Small intestine (tissue), 7 donors: ENCODE measurements at regions not wholly inside any gene's neighbourhood (a gene's known extent, or its start where the extent isn't known, plus 50 kb on each side); places are given as distances from the start of the nearest gene placed in this dataset.

ENCODE experiments used
- DNase-seq, 2 donors: peaks; one replicate each; pipeline versions ENCODE4 v3.0.0 to v3.0.0-alpha.2; 2013
- FAIRE-seq: peaks from 2 replicates; lab custom pipeline; 2012; peaks lifted over from hg19 to GRCh38; lab: Jason Lieb, UNC
- H3K27ac ChIP-seq, 3 donors: one replicate each; pipeline ENCODE4 v1.5.1; 2013; ENCODE audit warnings: low read length in 2 of 3, mild to moderate bottlenecking in 2 of 3, control low read depth in 1 of 3, inconsistent platforms in 1 of 3, low read depth in 1 of 3, moderate library complexity in 1 of 3
- H3K27me3 ChIP-seq, 3 donors: one replicate each; pipeline ENCODE4 v1.6.1; 2013; ENCODE audit warnings: low read length in 3 of 3, inconsistent platforms in 1 of 3; ENCODE audit not compliant: control insufficient read depth in 3 of 3, insufficient read depth in 3 of 3
- H3K36me3 ChIP-seq, 3 donors: one replicate each; pipeline ENCODE4 v1.6.1; 2013; ENCODE audit warnings: low read length in 3 of 3, inconsistent platforms in 1 of 3, low read depth in 1 of 3, mild to moderate bottlenecking in 1 of 3, moderate library complexity in 1 of 3; ENCODE audit not compliant: control insufficient read depth in 3 of 3, insufficient read depth in 2 of 3
- H3K4me1 ChIP-seq, 3 donors: one replicate each; pipeline ENCODE4 v1.6.1; 2013; ENCODE audit warnings: low read length in 2 of 3, inconsistent platforms in 1 of 3, low read depth in 1 of 3, mild to moderate bottlenecking in 1 of 3, moderate library complexity in 1 of 3; ENCODE audit not compliant: control insufficient read depth in 3 of 3, insufficient read depth in 2 of 3
- H3K4me3 ChIP-seq, 3 donors: one replicate each; pipeline ENCODE4 v1.5.1; 2013; ENCODE audit warnings: low read length in 3 of 3, control low read depth in 1 of 3, inconsistent platforms in 1 of 3, low read depth in 1 of 3, mild to moderate bottlenecking in 1 of 3, moderate library complexity in 1 of 3
- H3K9me3 ChIP-seq, 2 donors: one replicate each; pipeline ENCODE4 v1.6.1; 2013; ENCODE audit warnings: low read depth in 1 of 2, low read length in 1 of 2; ENCODE audit not compliant: control insufficient read depth in 2 of 2, insufficient read depth in 1 of 2
- WGBS, 3 donors: extraction: QIAGEN DNeasy Blood & Tissue Kit; methylation state at CpG; one replicate each; pipeline ENCODE4 v1.1.7; 2013; 5-methylcytosine and 5-hydroxymethylcytosine counted together
- donor health status: healthy with polysubstance abuse.
- donor health status: control.
- donor health status: control.
- donor health status: Bipolar disorder and iron deficiency.
- donor health status: healthy.

DNA sequence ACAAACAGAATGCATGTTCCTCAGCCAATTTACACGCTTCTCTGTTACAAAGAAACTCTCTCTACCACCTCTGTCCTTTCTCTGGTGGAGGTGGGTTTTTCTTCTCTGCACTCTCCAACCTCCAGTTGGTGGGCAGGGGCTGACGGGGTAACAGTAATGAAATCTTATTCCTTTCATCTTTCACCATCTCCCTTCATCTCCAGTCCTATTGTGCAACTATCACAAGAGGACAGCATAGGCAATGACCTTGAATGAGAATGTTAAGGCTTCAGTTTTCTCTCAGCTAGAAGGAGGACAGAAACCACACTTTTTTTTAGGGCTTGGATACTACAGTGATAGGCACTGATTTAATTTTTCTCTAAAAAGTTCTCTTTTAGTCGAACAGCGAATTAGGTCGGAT, 81.7 kb upstream of the NEUROD1 start:
- H3K9me3 ChIP-seq: no peaks in the 10 kb centered on the region
- H3K4me1 ChIP-seq: peaks cover 0 to 9% (median 0%) of the 10 kb centered on the region in 3 donors
- no peaks in the 10 kb centered on the region for H3K27me3 ChIP-seq
- FAIRE-seq: no peak
- no peaks in the 10 kb centered on the region for H3K36me3 ChIP-seq
- DNase-seq: no peak
- H3K4me3 ChIP-seq: no peak overlapping the region
- no peak overlapping the region for H3K27ac ChIP-seq
- WGBS, 3 donors: 81 to 93% (median 90%) methylated on average over 5 of the region's 5 CpGs

DNA sequence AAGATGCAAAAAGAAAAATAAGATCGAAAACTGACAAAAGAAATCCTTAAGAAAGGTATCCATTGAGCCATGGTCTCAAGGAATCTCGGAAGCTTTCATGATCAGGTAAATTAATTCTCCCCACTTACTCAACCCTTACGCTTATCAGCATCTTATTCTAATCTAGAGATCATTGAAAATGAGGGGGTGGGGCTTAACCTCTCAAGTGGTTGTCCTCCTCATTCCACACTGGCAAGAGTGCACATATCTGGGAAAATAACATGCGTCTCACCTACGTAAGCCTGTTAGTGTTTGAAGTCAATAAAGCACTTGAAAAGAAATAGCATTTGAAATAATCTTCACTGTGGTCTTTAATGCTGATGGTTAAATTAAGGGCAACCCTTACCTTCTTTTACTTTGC, 82.5 kb upstream of the NEUROD1 start:
- Histone ChIP-seq H3K27ac (no peak overlapping the region), H3K36me3 (no peaks in the 10 kb centered on the region), H3K27me3 (no peaks in the 10 kb centered on the region), H3K4me1 (peaks cover 0 to 9% (median 0%) of the 10 kb centered on the region in 3 donors), H3K9me3 (no peaks in the 10 kb centered on the region), H3K4me3 (no peak overlapping the region)
- FAIRE-seq (no peak), DNase-seq (no peak)
- whole genome bisulfite sequencing, 3 donors: 86 to 95% (median 93%) methylated on average over 5 of the region's 5 CpGs

DNA sequence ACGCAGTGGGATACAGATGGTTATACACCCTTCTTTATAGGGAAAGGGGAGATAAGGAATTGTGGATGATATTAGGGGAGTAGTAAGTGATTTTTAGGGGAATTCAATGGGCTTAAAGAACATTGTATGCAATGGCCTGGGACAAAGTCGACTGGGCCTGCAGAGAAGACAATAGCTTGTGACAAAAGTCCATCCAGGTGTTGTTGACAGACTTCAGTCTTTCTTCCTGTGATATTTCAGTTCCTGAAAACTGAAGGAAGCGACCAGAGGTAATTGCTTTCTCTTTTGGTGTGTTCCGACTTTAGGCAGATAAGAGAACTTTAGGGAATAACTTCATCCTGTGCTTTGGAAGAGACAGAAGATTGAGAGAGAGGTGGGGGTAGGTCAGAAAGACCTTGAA, 83.1 kb upstream of the NEUROD1 start:
- Histone ChIP-seq H3K4me3 (no peak overlapping the region), H3K27me3 (no peaks in the 10 kb centered on the region), H3K27ac (no peak overlapping the region), H3K4me1 (peaks cover 0 to 9% (median 0%) of the 10 kb centered on the region in 3 donors), H3K36me3 (no peaks in the 10 kb centered on the region), H3K9me3 (no peaks in the 10 kb centered on the region)
- FAIRE-seq: no peak
- DNase-seq: peak in 1 of 2 donors; percentile 34
- 20 to 55% (median 40%) methylated on average over 4 of the region's 4 CpGs for WGBS, 3 donors

DNA sequence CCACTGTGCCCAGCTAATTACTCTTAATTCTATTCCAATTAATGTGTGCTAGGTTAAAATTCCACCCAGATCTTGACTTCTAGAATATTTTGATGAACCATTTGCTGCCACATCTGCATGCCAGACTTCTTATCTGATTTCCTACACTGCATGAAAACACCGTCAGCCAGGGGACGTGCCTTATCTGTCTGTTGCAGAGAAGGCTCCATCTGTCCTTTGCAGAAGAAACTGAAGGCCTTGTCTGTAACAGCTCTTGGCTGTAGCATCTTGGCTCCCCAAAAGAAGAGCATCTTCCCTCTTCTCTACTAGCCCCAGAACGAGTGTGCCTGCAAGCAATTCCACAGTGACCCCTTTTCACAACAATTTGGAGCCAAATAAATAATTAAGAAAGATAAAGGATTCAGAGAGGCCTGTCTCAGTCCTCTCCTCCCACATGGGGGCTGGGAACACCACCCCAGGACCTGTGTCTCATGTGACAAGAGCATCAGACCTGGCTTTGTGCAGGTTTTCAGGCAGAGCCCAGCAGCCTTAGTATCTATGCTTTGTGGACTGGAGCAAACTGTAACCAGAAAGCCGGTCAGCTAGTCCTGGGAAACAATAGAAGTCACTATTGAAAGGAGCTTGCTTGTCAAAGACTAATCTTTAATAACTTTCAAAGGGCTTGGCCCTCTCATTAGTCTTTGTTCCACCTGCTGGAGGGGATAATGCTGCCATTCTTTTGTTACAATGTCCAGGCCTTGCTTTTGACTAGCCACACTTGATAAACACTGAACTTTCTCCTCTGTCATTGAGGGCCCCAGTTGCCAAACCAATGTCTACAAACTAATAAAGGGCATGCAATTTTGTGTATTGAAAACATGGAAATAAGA, 84.0 kb upstream of the NEUROD1 start:
- no peaks in the 10 kb centered on the region for H3K27me3 ChIP-seq
- peak overlapping the region in 2 of 3 donors; percentile 21 to 59 for H3K27ac ChIP-seq
- WGBS, 3 donors: 16 to 48% (median 39%) methylated on average over 4 of the region's 4 CpGs
- FAIRE-seq (no peak), DNase-seq (peak; percentile 27 to 54)
- H3K9me3 ChIP-seq: no peaks in the 10 kb centered on the region
- H3K4me1 ChIP-seq: peaks cover 0 to 9% (median 0%) of the 10 kb centered on the region in 3 donors
- H3K4me3 ChIP-seq: no peak overlapping the region
- no peaks in the 10 kb centered on the region for H3K36me3 ChIP-seq

DNA sequence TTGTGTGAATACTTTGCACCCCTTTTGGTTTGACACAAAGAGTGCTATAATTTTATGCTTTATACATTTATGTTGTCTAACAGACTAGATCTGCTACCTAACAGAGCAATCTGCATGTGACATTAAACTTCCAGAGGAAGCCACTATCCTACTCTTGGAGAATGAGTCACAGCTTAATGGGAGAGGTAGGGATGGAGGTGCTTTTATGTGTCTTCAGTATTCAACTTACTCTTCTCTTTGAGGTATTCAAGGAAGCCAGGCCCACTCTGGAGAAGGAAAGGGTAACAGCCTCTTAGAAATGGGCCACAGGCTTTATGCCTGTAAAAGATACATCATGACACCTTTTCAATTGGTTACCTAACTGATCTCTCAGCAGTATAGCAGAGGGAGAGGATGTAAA, 85.8 kb upstream of the NEUROD1 start:
- H3K36me3 ChIP-seq: no peaks in the 10 kb centered on the region
- no peak overlapping the region for H3K4me3 ChIP-seq
- no peak overlapping the region for H3K27ac ChIP-seq
- no peaks in the 10 kb centered on the region for H3K9me3 ChIP-seq
- DNase-seq (no peak), FAIRE-seq (no peak)
- H3K27me3 ChIP-seq: no peaks in the 10 kb centered on the region
- H3K4me1 ChIP-seq: peaks cover 0 to 9% (median 0%) of the 10 kb centered on the region in 3 donors

DNA sequence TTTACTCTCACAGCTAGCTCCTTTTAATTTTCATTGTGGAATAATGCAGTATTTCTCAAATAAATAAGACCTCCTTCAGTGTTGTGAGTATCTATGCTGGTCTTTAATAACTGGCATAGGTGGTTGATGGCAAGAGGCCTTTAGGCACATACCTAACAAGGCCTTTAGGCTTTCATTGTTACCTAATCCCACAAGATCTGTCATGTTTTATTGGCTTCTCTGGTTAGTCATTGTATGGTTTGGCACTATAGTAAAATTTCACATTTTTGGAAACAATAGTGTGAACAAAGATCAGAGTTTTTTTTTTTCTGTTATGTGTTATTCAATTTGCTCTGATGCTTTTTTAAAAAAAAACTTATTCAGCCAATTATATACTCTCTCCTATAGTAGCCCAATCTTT, 89.8 kb upstream of the NEUROD1 start:
- FAIRE-seq: no peak
- Histone ChIP-seq H3K9me3 (no peaks in the 10 kb centered on the region), H3K4me1 (no peaks in the 10 kb centered on the region), H3K36me3 (no peaks in the 10 kb centered on the region), H3K4me3 (no peak overlapping the region), H3K27ac (no peak overlapping the region), H3K27me3 (no peaks in the 10 kb centered on the region)
- DNase-seq: no peak

DNA sequence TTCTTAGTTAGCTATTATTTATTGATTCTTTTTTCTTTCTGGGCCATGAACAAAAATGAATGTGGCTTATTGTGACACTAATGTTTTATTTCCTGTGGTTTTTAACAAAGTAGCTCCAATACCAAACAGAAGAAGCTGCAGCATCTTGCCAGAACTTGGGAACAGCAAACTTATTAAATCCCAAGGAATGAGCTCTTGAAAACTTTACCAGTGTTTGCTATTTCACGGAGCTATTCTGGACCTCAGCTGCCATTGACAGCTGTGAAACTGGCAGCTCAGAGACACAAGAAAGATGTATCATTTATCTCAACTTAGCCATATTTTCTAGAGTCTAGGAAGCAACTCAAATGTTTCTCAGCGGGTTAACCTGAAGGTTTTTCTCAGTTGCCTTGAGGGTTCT, 91.0 kb upstream of the NEUROD1 start:
- no peaks in the 10 kb centered on the region for H3K27me3 ChIP-seq
- FAIRE-seq (no peak), DNase-seq (no peak)
- no peak overlapping the region for H3K27ac ChIP-seq
- no peaks in the 10 kb centered on the region for H3K9me3 ChIP-seq
- H3K4me1 ChIP-seq: no peaks in the 10 kb centered on the region
- no peaks in the 10 kb centered on the region for H3K36me3 ChIP-seq
- WGBS, 3 donors: 66 to 89% (median 85%) methylated on average over 2 of the region's 2 CpGs
- no peak overlapping the region for H3K4me3 ChIP-seq

DNA sequence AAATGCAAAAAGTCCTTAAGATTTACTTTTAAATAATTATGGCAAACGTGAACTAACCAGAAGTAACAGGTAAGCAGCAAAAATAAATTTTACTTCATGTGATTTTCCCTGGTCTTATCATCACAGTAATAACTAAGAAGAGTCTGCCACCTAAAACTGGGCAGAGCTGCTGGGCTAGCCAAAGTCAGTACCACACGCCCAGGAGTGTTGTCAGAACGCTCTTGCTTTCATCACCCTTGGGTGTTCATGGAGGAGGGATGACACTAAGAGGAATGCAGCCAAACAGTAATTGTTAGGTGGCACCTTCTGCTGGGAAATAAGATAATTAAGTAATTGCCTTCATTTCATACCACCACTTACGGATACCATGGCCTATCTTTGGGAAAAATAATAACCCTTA, 92.0 kb upstream of the NEUROD1 start:
- Histone ChIP-seq H3K27ac (no peak overlapping the region), H3K36me3 (no peaks in the 10 kb centered on the region), H3K27me3 (no peaks in the 10 kb centered on the region), H3K9me3 (no peaks in the 10 kb centered on the region), H3K4me3 (no peak overlapping the region), H3K4me1 (no peaks in the 10 kb centered on the region)
- 82 to 91% (median 84%) methylated on average over 4 of the region's 4 CpGs for WGBS, 3 donors
- FAIRE-seq (no peak), DNase-seq (no peak)

DNA sequence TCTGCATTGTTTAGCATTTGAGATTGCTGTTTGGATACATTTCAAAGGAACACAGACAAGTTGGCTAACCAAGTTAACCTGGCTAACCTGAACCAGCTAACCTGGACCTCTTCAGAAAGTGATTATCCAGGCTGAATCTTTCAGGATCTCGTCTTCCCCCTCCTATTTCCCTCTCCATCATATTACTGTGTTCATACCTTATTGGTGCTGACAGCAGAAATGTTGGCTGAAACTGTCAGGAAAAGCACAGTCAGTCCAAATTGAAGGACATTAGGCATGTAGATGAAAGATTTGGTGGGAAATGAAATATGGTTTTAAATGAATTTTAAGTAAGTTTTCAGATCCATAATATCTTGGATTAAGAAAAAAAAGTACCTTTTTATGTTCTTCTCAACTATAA, 92.5 kb upstream of the NEUROD1 start:
- FAIRE-seq (no peak), DNase-seq (no peak)
- no peaks in the 10 kb centered on the region for H3K27me3 ChIP-seq
- no peak overlapping the region for H3K27ac ChIP-seq
- H3K4me1 ChIP-seq: no peaks in the 10 kb centered on the region
- H3K9me3 ChIP-seq: no peaks in the 10 kb centered on the region
- no peak overlapping the region for H3K4me3 ChIP-seq
- WGBS, 3 donors: 70 to 84% (median 72%) methylated on average over 1 of the region's 1 CpG
- H3K36me3 ChIP-seq: no peaks in the 10 kb centered on the region
